OCI-LY1 (cell line): ENCODE measurements at regions not wholly inside any gene's neighbourhood (a gene's known extent, or its start where the extent isn't known, plus 50 kb on each side); places are given as distances from the start of the nearest gene placed in this dataset.

Source experiments
- EZH2 ChIP-seq: fragments of 200-600 bp; sonication (generic), shearing (Covaris generic); IDR thresholded peaks from 2 replicates; pipeline ENCODE4 v1.8.0; 2017; ENCODE audit warnings: borderline replicate concordance, mixed run types, mild to moderate bottlenecking, antibody characterized with exemption, low read length, moderate library complexity, mixed read lengths
- TF ChIP-seq, protein P1 (sequence below): fragments of 200-600 bp; sonication (generic), shearing (Covaris generic); IDR thresholded peaks from 2 replicates; pipeline ENCODE4 v1.5.1; 2017; ENCODE audit warnings: mild to moderate bottlenecking, antibody characterized with exemption, low read length, moderate library complexity, mixed read lengths

DNA sequence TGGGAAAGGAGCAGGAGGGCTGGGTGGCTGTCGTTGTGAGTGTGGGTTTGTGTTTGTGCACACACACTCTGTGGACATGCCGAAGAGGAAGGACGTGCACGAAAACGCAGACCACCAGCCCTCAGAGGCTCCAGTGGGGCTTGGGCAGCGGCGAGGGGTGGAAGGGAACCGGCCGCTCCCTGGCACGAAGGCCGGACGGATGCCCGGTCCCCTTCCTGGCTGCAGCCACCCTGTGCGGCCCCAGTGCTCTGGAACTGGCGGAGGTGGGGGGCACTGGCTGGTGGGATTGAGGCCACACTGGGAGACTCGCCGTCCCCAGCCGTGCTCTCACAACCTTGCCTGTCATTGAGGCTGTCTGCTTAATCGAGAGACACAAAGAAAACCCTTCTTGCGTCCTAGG, 852.6 kb upstream of the SALL3 start:
- TF ChIP-seq, protein P1, sequence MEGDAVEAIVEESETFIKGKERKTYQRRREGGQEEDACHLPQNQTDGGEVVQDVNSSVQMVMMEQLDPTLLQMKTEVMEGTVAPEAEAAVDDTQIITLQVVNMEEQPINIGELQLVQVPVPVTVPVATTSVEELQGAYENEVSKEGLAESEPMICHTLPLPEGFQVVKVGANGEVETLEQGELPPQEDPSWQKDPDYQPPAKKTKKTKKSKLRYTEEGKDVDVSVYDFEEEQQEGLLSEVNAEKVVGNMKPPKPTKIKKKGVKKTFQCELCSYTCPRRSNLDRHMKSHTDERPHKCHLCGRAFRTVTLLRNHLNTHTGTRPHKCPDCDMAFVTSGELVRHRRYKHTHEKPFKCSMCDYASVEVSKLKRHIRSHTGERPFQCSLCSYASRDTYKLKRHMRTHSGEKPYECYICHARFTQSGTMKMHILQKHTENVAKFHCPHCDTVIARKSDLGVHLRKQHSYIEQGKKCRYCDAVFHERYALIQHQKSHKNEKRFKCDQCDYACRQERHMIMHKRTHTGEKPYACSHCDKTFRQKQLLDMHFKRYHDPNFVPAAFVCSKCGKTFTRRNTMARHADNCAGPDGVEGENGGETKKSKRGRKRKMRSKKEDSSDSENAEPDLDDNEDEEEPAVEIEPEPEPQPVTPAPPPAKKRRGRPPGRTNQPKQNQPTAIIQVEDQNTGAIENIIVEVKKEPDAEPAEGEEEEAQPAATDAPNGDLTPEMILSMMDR, result no peak
- no peak for TF ChIP-seq EZH2
